ENCODE measurements at regions not wholly inside any gene's neighbourhood (a gene's known extent, or its start where the extent isn't known, plus 50 kb on each side); places are given as distances from the start of the nearest gene placed in this dataset.

- no peak for TF ChIP-seq PBX3 (IDR thresholded peaks at IDR 0.05; ENCODE audit: insufficient replicate concordance, low read depth, low read length)
- no peak for TF ChIP-seq SRF (IDR thresholded peaks at IDR 0.05; ENCODE audit: low read depth in 2 of 2, low read length in 2 of 2)
- no peak for TF ChIP-seq SREBF2 (IDR thresholded peaks at IDR 0.05; ENCODE audit: low read length)
- TF ChIP-seq SKIL (IDR thresholded peaks at IDR 0.05; ENCODE audit: low read depth, poor library complexity, severe bottlenecking): no peak
- TF ChIP-seq NR2C1 (IDR thresholded peaks at IDR 0.05): no peak
- TF ChIP-seq ATF3 (IDR thresholded peaks at IDR 0.05; ENCODE audit: borderline replicate concordance, extremely low read depth, low read depth, low read length): no peak
- TF ChIP-seq CREB1 (IDR thresholded peaks at IDR 0.05; ENCODE audit: low read depth): no peak
- TF ChIP-seq ZSCAN29 (IDR thresholded peaks at IDR 0.05): no peak
Observed at GRCh38 chr18:38981389-38981788, 1415.8 kb upstream of the CELF4 start (continued).

GRCh38 chr18:38980420-38980819, 1414.8 kb upstream of the CELF4 start:
- ChIA-PET SMC1A (ENCODE audit: uncharacterized antibody, unreplicated experiment) (no interaction called here), POLR2A (no interaction called here), RAD21 (ENCODE audit: unreplicated experiment) (no interaction called here), CTCF (no interaction called here)
- Histone ChIP-seq H4K20me1 (ENCODE audit: control insufficient read depth, insufficient read depth) (no peaks in the 10 kb centered on the region), H3K4me2 (ENCODE audit: control insufficient read depth, insufficient read depth) (no peak overlapping the region), H3K9me3 (replicated peaks; ENCODE audit: control insufficient read depth, insufficient read depth, low read length) (no peaks in the 10 kb centered on the region; the same call in 2 of the 3 replicates), H3K36me3 (ENCODE audit: control insufficient read depth in 2 of 2, insufficient read depth in 2 of 2, low read length in 1 of 2) (no peaks in the 10 kb centered on the region), H3K4me3 (no peak overlapping the region), H2AFZ (ENCODE audit: control insufficient read depth, low read depth, low read length) (no peak overlapping the region), H3K27me3 (replicated peaks in 1 of 2; ENCODE audit: control insufficient read depth in 2 of 2, insufficient read depth in 2 of 2, low read length in 1 of 2) (no peaks in the 10 kb centered on the region), H3K27ac (ENCODE audit: control insufficient read depth, insufficient read depth) (no peak overlapping the region), H3K79me2 (ENCODE audit: control insufficient read depth, insufficient read depth, low read length) (no peaks in the 10 kb centered on the region), H3K4me1 (ENCODE audit: control insufficient read depth, insufficient read depth, low read length) (no peaks in the 10 kb centered on the region), H3K9ac (ENCODE audit: control insufficient read depth, insufficient read depth, low read length) (no peak overlapping the region)
- intact Hi-C loops (cut with micrococcal nuclease; ENCODE audit: unreplicated experiment): no loop called here
- BruUV-seq (replicated peaks): no TSS peak
- DNase-seq (ENCODE audit: low read depth, low spot score) (no peak), ATAC-seq (no peak), FAIRE-seq (no peak)
- in situ Hi-C loops (cut with MboI): no loop called here
- TF ChIP-seq MYC (IDR thresholded peaks at IDR 0.05; ENCODE audit: insufficient read depth, insufficient read length, insufficient replicate concordance, low read length, severe bottlenecking) (no peak), CBFB (IDR thresholded peaks at IDR 0.05; ENCODE audit: low read depth) (no peak), PML (IDR thresholded peaks at IDR 0.05; ENCODE audit: low read length) (no peak), SIX5 (IDR thresholded peaks at IDR 0.05; ENCODE audit: low read depth, low read length, severe bottlenecking) (no peak), CEBPB (IDR thresholded peaks at IDR 0.05; ENCODE audit: borderline replicate concordance in 1 of 2, low read depth in 2 of 2, low read length in 2 of 2) (no peak), E2F8 (IDR thresholded peaks at IDR 0.05; ENCODE audit: low read depth, partially characterized antibody) (no peak), NFYA (IDR thresholded peaks at IDR 0.05; ENCODE audit: borderline replicate concordance, low read depth, low read length) (no peak), WRNIP1 (IDR thresholded peaks at IDR 0.05; ENCODE audit: borderline replicate concordance, low read depth, low read length) (no peak), GABPA (IDR thresholded peaks at IDR 0.05; ENCODE audit: low read depth) (no peak), IKZF1 (conservative IDR thresholded peaks at IDR 0.05) (no peak), JUND (IDR thresholded peaks at IDR 0.05; ENCODE audit: low read depth, low read length) (no peak)

Data from GM12878 (cell line).